ENCODE measurements at regions not wholly inside any gene's neighbourhood (a gene's known extent, or its start where the extent isn't known, plus 50 kb on each side); places are given as distances from the start of the nearest gene placed in this dataset.

DNA sequence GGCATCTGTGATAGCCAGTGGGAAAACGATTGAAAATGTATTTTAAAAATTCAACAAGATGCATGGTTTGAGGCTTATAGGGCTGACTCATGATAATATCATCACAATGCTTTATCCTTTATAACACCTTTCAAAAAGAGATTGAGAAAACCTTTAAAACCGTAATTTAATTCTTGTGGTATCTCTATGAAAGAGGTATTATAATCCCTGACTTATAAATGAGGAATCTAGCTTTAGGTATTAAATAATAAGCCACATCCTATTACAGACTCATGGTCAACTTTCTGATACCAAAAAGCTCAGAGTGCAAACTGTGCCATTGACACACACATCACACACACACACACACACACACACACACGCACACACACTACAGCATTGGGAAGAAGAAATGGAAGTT, 134.6 kb upstream of the RAB12 start:
- no peak for TF ChIP-seq POLR2A (IDR thresholded peaks at IDR 0.05)
- TF ChIP-seq, protein P1, sequence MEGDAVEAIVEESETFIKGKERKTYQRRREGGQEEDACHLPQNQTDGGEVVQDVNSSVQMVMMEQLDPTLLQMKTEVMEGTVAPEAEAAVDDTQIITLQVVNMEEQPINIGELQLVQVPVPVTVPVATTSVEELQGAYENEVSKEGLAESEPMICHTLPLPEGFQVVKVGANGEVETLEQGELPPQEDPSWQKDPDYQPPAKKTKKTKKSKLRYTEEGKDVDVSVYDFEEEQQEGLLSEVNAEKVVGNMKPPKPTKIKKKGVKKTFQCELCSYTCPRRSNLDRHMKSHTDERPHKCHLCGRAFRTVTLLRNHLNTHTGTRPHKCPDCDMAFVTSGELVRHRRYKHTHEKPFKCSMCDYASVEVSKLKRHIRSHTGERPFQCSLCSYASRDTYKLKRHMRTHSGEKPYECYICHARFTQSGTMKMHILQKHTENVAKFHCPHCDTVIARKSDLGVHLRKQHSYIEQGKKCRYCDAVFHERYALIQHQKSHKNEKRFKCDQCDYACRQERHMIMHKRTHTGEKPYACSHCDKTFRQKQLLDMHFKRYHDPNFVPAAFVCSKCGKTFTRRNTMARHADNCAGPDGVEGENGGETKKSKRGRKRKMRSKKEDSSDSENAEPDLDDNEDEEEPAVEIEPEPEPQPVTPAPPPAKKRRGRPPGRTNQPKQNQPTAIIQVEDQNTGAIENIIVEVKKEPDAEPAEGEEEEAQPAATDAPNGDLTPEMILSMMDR (IDR thresholded peaks at IDR 0.05): no peak

Measured in uterus (tissue), 2 donors.